GM18507 (cell line): ENCODE measurements at regions not wholly inside any gene's neighbourhood (a gene's known extent, or its start where the extent isn't known, plus 50 kb on each side); places are given as distances from the start of the nearest gene placed in this dataset.
A peak's percentile ranks its signal among the peaks of the same experiment; 100 is the strongest.

Experiments
- DNase-seq: peaks from one replicate; pipeline ENCODE4 v3.0.0; 2011; ENCODE audit warnings: low read depth; ENCODE audit not compliant: insufficient read length; ENCODE audit errors: extremely low spot score
- FAIRE-seq: peaks from 2 replicates; lab custom pipeline; 2011; peaks lifted over from hg19 to GRCh38; lab: Jason Lieb, UNC

DNA sequence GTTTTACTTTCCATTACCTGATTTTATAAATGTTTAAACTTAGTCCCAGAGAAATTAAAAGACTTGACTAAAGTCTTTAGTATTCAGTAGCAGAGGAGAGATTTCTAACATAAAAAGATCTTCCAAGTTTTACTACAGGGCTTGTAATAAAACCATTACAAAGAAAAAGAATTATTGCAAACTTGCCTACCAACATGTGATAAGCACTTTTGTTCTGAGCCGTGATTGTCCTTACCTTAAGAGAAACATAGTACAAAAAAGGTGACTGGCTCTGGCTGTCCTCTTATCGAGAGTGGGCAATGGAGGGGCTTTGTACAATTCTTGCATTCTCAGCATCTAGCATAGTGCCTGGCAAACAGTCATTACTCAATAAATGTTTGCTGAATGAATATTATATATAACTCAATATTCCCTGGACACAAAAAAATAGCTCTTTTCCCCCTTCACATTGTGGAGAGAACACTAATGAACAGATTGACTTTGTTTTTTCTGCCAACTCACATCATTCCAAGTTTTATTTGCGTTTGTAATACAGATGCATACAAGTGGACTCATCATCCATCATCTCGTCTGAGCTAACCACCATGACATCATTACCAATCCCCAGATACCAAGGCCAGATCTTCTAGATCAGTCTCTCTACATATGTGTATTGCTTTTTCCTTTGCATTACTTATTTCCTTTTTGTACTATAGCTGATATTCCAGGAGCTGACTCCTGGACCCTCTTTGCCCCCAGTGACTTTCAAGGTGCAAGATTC is 192.8 kb upstream of the EEA1 start:
- no peak for DNase-seq
- no peak for FAIRE-seq

DNA sequence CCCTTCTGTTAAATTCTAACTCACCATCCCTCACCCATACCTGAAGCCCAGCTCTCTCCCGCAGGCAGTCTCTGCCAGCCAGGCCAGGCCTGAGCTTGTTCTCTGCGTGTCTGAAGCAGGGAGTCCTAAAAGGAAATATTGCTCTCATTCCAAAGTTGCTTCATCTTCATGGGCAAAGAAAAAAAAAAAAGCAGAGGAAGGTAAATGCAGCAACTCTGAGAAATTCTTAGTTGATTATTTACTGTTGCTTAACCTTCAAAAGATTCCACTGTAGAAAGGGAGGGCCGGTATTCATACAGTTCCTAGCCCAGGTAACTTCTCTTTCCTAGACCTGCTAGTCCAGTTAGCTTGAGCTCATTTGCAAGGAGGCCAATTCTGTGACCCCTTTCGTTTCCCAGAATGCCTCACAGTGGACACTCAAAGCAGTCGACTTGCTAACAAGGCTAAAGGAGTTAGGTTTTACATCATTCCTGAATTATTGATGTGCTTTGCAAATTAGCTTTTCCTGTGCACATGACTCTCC is 193.5 kb upstream of the EEA1 start:
- DNase-seq (no peak), FAIRE-seq (peak; percentile 47)

DNA sequence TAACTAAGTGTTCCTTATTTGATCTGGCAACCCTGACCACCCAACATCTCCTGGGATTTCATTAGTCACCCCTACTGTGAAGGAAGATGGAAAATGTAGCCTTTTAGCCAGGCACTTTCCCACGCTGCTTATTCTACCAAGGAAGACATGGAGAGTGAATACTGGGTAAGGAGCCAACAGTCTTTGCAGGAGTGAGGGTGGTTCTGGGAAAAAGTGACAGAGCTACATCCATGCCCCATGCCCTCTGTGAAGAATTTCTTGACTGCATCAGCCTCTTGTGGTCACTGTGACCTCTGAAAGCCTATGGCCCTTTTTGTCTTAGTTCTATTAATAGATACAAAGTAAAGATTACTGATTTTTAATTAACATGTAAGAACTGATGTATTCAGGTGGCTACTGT is 196.0 kb upstream of the EEA1 start:
- DNase-seq (no peak), FAIRE-seq (no peak)

DNA sequence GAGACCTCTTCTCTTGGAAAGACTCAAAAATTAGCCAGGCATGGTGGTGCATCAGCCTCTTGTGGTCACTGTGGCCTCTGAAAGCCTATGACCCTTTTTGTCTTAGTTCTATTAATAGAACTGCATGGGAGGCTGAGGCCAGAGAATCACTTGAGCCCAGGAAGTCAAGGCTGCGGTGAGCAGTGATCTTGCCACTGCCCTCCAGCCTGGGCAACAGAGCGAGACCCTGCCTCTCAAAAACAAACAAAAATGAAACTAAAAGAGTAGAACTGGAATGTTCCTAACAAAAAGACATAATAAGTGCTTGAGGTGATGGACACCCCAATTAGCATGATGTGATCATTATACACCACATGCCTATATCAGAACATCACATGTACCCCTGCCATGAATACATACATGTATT is 197.0 kb upstream of the EEA1 start:
- DNase-seq (no peak), FAIRE-seq (peak; percentile 72)

DNA sequence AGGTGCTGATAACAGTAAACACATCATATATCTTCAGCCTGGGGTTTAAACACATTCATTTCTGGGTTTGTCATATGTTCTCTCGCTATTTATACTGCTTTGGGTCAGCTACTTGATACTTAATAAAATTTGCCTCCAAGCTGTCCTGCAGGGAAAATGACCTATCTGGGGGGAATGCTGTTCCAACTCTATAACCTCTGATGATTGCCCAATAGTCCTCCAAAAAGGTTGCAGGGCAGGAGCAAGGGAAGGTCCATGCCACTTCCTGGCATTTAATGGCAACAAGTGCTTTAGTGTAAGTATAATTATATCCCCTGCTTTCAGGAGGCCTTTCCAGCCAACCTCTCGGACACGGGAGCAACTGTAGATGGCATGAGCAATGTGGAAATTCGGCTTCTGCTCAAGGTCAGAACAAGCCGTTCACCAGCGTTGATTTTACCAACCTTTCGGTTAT is 198.0 kb upstream of the EEA1 start:
- FAIRE-seq = no peak

DNA sequence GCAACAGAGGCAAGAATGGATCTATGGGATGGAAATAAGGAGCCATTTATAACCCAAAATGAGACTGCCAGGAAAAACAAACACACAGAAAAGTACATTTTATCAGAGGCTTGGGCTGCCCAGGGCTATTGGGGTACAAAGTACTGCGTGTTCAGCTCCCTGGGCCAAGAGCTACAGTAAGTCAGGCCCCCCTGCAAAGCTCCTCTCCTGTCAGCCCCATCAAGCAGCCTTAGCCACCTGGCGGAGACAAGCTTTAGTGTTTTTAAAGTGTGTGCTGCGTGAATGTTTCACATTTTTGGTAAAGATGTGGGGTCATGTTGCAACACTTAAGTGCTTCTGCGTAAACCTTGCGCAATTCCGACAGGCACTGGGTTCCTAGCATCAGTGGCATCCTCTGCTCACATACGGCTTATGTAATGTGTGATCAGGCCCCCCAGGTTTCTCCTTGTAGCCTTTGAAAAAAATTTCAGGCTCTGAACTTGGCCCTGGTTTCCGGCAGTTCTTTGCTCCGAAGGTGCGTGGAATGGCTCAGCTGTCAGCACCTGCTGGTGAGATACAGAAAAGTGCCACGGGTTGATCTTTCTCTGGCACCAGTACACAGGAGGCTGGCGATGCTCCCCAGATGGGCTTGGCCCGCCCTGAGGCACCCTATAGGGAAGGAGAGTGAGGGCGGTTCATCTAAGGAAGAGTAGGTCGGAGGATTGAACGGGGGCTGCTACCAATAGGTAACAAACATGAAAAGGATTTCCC is 198.7 kb upstream of the EEA1 start:
- no peak for DNase-seq
- no peak for FAIRE-seq

More for the DNA sequence above, 198.0 kb upstream of the EEA1 start:
- DNase-seq = no peak

DNA sequence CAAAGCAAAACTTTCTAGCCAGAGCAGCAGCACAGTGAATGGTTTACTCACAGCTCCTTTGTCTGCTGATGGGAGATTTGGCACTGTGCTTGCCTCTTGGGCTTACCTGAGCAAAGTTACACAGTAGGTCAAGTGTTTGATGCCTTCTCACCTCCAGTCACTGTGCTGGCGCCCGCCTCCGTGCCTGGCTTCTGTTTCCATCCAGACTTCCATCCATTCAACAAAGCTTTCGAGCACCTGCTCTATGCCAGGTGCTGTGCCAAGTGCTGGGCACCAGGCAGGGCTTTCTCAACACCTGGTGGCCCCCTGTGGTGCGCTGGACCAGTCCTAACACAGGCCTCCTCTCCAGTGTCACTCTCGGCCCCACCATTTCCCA is 199.2 kb upstream of the EEA1 start:
- no peak for DNase-seq
- FAIRE-seq = no peak

DNA sequence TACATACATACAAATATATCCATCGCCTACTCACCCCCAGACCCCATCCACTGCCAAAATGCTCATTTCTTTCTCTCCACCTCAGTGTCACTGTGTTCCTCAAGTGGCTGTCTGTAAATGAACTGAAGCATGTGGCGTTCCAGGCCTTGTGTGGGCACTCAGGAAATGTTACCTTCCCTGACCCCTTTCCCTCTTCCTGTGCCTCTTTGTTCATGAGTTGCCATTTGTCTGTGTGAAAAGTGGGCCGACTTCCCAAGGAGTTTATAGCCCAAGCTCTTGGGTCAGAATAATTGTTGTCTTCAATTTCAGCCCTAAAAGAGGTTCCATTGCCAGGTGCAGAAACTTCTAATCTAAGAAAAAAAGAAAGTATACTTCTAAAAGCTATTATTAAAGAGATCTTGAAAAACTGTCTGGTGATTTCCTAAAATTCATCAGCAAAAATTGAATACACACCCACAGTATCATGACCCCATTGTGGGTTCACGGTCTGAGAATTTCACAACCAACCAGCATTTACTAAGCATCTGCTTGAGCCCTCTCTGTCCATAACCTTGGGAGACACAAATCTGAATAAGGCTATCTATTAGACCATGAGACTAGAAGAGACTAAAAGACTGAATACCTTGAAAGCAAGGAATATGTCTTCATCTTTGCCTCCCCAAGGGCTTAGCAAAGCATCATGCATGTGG is 201.4 kb upstream of the EEA1 start:
- FAIRE-seq (no peak), DNase-seq (no peak)

DNA sequence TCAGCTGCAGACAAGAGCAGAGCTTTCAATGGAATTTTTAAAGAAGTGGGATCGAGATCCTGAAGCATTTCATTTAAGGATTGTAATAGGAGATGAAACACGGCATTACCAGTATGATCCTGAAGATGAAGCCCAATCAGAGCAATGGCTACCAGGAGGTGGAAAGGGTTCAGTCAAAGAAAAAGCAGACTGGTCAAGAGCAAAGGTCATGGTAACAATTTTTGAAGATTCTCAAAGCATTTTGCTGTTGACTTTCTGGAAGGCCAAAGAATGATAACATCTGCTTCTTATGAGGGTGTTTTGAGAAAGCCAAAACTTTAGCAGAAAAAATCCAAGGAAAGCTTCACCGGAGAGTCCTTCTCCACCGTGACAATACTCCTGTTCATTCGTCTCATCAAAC is 204.3 kb upstream of the EEA1 start:
- FAIRE-seq = no peak

DNA sequence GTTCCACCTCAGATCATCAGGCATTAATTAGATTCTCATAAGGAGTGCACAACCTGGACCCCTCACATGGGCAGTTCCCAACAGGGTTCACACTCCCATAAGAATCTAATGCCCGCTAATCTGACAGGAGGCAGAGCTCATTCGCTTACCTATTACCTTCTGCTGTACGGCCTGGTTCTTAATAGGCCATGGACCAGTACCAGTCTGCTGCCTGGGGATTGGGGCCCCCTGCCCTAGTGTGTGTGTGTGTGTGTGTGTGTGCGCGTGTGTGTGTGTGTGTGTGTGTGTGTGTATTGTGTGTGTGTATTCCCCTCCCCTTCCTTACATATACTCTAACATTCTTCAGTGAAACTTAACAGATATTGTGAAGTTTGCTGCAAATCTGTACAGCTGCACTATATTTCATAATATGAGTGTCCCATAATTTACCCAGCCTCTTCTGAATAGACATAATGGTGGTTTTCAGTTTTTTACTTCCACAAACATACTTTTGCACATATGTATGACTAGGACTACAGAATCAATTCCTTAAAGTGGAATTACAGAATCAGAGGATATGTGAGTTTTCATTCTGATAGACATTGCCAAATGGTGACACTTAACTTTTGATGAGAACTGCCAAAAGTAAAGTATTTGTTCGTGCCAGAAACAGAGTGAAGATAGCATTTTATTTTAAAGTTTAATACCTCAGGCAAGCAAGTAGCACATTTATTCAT is 205.2 kb upstream of the EEA1 start:
- DNase-seq (no peak), FAIRE-seq (no peak)

More for the DNA sequence above, 204.3 kb upstream of the EEA1 start:
- no peak for DNase-seq

DNA sequence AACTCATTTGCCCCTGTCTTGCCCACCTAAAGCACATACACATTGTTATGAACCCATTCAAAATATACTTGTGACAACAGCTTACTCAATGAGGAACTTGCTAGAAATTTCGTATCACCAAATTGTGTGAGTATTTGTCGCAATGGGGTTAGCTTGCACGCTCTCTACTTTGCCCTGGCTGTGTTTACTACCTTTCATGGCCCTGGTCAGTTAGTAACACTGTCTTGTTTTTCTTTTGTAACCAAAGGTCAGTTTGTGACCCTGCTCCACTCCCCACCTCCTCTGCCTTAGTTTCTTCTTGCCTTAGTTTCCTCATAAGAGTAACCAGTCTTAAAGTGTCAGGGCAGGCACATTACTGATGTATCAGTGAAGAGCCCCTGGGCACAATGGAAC is 205.8 kb upstream of the EEA1 start:
- no peak for FAIRE-seq

DNA sequence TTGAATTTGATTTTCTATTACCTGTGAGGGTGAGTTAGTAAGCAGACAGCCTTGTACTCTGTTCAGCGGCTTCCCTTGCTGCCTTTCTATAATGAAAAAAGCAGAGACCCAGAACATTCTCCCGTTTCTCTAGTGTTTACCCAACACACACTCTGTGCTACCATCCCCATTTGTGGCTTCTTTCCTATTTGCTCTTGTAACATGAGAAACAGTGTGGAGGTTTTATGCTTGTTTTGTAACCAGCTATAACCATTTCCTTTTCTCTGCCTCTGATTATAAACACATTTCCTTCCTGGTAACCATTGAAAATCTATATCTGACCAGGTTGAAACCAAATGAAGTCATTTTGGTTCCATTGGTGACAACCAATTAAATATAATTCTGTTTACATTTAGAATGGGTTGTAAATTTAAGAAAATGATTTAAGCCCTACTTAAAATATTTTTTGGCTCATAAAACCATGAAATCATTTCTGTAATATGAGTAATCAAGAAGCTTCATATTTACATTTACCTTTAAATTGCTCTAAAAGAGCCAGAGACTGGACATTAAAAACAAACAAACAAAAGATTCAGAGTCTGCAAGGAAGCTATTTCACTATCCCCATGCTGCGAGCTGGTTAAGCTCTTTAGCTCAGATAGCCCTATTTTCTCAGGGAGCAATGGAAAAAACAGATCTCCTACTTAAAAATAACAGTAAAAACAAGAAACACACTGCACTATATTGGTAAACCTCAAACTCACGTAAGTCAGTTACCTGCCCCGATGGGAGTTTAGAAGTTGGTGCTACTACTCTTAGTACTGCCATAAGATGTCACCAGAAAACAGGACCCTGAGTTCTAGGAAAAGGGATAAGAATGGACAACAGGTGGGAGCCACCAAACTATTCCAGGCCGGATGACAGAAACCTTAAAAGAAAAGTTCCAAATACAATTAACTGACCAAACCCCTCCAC is 206.5 kb upstream of the EEA1 start:
- FAIRE-seq (peak; percentile 89), DNase-seq (no peak)

More for the DNA sequence above, 205.8 kb upstream of the EEA1 start:
- no peak for DNase-seq

DNA sequence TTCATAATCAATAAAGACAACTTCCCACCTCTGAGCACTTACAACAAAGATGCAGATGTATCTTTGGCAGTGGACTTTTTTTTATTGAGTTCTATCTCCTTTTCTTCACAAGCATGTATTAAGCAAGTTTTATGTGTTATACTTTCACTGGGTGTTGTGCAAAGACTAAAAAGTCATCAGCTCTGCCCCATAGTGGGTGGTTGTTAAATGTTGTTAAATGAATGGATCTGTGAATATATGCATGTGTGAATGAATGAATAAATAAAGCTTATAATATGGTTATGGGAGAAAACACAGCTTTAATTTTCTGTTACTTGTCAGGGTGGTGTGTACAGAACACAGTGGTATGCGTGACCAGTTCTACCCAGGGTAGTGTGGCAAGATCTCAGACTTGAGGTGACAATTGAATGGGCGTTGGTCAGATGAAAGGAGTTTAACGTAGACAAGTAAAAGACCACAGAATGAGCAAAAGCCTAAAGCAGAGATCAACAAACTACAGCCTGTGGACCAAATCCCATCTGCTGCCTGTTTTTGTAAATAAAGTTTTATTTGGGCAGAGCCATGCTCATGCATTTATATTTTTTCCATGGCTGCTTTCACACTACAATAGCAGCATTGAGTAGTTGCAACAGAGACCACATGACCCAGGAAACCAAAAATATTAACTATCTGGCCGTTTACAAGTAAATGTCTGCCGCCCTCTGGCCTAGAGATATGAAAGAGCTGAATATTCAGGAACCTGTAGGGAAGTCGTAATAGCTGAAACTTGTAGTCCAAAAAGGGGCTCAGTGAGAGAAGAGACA is 207.4 kb upstream of the EEA1 start:
- FAIRE-seq = peak; percentile 81

DNA sequence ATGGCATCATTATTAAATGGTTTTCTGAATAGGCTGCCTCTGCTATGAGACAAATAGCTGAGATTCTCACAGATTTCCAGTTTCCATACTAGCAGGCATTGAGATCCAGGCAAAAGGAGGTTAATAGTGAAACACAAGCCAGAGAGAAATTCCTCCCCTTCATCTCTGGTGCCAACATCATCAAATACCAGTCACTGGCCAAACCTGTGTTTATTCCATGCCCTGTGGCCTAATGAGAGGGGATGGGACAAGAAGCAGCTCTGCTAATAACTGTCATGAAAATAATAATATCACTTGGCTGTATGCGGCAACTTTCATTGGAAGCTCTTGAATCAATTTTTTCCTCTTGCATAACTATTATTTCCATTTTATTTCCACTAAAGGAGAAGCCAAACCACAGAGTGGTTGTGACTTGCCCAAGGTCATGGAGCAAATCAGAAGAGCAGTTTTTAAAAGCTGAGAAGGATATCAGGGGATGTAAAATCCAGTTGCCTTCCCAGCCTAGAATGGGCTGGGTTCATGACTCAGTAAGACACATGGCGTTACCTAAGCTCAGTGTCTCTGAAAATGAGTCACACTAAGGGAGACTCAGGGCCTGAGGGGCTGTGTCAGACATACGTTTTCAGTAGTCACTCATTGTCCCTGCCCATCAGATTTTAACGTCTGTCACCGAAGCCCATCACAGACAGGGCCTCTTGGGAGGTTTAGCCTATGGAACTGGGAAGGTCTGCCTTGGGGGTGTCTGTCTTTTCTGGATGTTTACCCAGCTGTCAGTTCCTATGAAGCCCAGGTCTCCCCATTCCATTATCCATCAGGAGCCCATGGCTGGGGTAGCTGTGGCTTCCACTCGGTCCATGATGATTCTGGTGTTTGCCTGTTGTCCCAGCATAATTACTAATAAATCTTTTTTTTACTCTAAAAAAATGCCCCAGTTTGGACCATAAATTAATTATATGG is 208.8 kb upstream of the EEA1 start:
- DNase-seq (no peak), FAIRE-seq (peak; percentile 81)

More for the DNA sequence above, 207.4 kb upstream of the EEA1 start:
- DNase-seq = no peak

DNA sequence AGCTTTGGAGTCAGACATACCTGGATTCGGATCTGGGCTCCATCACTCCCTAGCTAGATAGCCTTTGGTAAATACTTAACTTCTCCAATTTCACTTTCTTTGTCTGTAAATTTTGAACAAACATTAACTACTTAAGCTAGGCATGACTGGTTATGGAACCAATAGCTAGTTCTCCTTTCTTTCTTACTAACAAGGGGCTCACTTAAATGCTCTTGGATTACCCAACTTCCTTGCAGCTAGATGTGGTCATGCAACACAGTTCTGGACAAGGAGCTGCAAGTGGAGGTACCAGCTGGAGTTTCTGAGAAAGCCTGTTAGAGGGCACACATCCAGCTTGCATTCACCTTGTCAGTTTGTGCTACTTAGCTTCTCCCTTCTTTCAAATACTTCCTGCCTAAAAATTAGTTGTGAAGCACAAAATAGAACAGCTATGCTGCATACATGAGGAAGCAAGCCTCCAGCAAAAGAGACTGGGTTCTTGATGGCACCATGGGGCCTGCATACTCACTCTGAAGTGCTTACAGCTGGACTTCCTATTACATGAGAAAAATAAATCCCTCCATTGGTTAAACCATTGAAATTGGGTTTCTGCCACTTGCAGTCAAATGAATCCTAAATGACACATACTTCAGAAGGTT is 210.1 kb upstream of the EEA1 start:
- DNase-seq (peak; percentile 23), FAIRE-seq (peak; percentile 89)

DNA sequence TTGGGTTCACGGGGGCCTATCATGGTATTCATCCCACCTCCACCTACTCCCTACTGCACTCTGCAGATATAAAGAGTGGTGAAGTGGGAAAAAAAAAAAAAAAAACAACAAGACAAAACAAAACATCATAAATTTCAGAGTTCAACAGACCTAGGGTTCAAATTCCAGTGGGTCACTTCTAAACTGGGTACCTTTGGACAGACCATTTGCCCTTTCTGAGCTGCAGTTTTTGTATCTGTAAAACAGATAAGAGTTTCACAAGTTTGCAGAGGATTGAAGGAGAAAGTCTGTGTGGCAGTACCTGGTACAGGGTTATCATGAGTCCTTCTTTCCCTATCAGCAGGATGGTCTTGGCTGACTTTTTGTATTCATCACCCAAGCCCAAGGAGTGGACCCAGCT is 211.2 kb upstream of the EEA1 start:
- FAIRE-seq (no peak), DNase-seq (no peak)
